ENCODE measurements at regions not wholly inside any gene's neighbourhood (a gene's known extent, or its start where the extent isn't known, plus 50 kb on each side); places are given as distances from the start of the nearest gene placed in this dataset.

DNA sequence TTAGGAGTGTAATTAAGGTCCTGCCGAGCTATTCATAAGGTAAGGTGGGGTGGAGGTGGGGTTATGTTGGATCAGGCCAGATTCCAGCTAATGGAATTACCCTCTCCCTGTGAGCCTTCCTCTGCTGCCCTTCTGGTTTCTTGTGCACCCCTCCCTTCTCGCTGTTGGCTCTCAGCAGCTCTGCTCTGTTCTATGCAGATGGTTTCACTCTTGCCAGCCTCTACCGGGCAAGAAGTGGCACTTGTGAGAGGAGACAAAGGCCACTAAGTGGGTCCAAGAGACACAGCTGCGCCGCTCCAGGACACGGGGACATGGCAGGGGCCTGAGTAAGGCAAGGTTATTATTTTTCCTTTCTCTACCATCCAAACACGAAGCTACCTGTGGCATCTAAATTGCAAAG lies 334.4 kb downstream of the EMP1 start:
- TF ChIP-seq POLR2AphosphoS5 (IDR thresholded peaks at IDR 0.05): no peak
- TF ChIP-seq, protein P1, sequence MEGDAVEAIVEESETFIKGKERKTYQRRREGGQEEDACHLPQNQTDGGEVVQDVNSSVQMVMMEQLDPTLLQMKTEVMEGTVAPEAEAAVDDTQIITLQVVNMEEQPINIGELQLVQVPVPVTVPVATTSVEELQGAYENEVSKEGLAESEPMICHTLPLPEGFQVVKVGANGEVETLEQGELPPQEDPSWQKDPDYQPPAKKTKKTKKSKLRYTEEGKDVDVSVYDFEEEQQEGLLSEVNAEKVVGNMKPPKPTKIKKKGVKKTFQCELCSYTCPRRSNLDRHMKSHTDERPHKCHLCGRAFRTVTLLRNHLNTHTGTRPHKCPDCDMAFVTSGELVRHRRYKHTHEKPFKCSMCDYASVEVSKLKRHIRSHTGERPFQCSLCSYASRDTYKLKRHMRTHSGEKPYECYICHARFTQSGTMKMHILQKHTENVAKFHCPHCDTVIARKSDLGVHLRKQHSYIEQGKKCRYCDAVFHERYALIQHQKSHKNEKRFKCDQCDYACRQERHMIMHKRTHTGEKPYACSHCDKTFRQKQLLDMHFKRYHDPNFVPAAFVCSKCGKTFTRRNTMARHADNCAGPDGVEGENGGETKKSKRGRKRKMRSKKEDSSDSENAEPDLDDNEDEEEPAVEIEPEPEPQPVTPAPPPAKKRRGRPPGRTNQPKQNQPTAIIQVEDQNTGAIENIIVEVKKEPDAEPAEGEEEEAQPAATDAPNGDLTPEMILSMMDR (IDR thresholded peaks at IDR 0.05): no peak
- TF ChIP-seq EP300 (IDR thresholded peaks at IDR 0.05): no peak
- TF ChIP-seq POLR2A (IDR thresholded peaks at IDR 0.05): no peak
